Right cardiac atrium (tissue), 5 donors: ENCODE measurements at regions not wholly inside any gene's neighbourhood (a gene's known extent, or its start where the extent isn't known, plus 50 kb on each side); places are given as distances from the start of the nearest gene placed in this dataset.

ENCODE experiments used
- ATAC-seq, 2 donors: fragments of 200-7000 bp; cut with Tn5 transposase; one replicate each; pipeline versions ENCODE4 v1.8.0 to v1.9.1; 2020; ENCODE audit warnings: moderate library complexity in 2 of 2, mild to moderate bottlenecking in 1 of 2
- DNase-seq, 3 donors: peaks; one replicate each; pipeline ENCODE4 v3.0.0-alpha.2; 2020
- H3K27ac ChIP-seq: one replicate; pipeline ENCODE4 v1.5.1; 2013; ENCODE audit warnings: mild to moderate bottlenecking, low read length, control low read depth, moderate library complexity
- H3K27me3 ChIP-seq: one replicate; pipeline ENCODE4 v1.6.1; 2013; ENCODE audit not compliant: control insufficient read depth, insufficient read depth
- H3K4me1 ChIP-seq: one replicate; pipeline ENCODE4 v1.6.1; 2013; ENCODE audit warnings: low read length; ENCODE audit not compliant: control insufficient read depth, insufficient read depth
- H3K4me3 ChIP-seq: one replicate; pipeline ENCODE4 v1.5.1; 2013; ENCODE audit warnings: low read length, control low read depth
- H3K9me3 ChIP-seq: one replicate; pipeline ENCODE4 v1.6.1; 2013; ENCODE audit warnings: low read length; ENCODE audit not compliant: control insufficient read depth
- WGBS: extraction: QIAGEN DNeasy Blood & Tissue Kit; methylation state at CpG from one replicate; pipeline ENCODE4 v1.1.7; 2013; 5-methylcytosine and 5-hydroxymethylcytosine counted together
- intact Hi-C, 4 donors: fragments of 100-400 bp; cut with DNase I; formaldehyde crosslinking; loops; one replicate each; pipeline versions ENCODE4 v1.11.0 to v1.14.0; 2022 to 2023
- donor health status: healthy with polysubstance abuse.
- donor health status: DM: no; HTN: yes; CAD: no.
- donor health status: DM: no; HTN: no; CAD: no.
- donor health status: DM: no; HTN: yes; CAD: no; lungs with severe emphysema.
- donor health status: DM: yes; HTN: yes; CAD: no.

DNA sequence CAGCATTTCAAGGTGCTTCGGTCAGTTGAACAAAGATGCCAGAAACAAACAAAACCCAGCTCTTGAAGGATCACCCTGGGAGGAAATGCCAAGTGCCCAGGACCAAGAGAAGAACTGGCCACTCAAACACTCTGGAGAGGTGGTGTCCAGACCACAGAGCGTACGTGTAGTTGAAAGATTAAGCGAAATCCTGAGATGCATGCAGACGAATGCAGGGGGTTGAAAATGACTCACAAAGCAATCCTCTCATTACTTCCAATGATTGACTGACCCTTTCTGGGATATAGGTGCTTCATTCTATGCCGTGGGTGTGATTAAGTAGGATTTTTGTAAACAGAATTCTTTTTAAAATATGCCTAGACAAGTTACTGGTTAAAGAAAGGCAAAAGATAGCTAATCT is 71.5 kb upstream of the ATXN1 start:
- Histone ChIP-seq H3K27me3 (no peaks in the 10 kb centered on the region), H3K4me1 (no peaks in the 10 kb centered on the region), H3K9me3 (no peaks in the 10 kb centered on the region), H3K4me3 (no peak overlapping the region), H3K27ac (no peak overlapping the region)
- ATAC-seq: no peak
- intact Hi-C loops: no loop called here
- WGBS: 91% methylated on average over 6 of the region's 6 CpGs
- DNase-seq: no peak

- H3K27ac ChIP-seq: no peak overlapping the region
- WGBS: 80% methylated on average over 5 of the region's 5 CpGs
- no peaks in the 10 kb centered on the region for H3K27me3 ChIP-seq
- H3K4me1 ChIP-seq: no peaks in the 10 kb centered on the region
- ATAC-seq (peak in 1 of 2 donors; percentile 20), DNase-seq (no peak)
- no peak overlapping the region for H3K4me3 ChIP-seq
- intact Hi-C loops: no loop called here
- H3K9me3 ChIP-seq: no peaks in the 10 kb centered on the region
These were observed 70.8 kb upstream of the ATXN1 start for GRCh38 chr6:16832043-16832567.

DNA sequence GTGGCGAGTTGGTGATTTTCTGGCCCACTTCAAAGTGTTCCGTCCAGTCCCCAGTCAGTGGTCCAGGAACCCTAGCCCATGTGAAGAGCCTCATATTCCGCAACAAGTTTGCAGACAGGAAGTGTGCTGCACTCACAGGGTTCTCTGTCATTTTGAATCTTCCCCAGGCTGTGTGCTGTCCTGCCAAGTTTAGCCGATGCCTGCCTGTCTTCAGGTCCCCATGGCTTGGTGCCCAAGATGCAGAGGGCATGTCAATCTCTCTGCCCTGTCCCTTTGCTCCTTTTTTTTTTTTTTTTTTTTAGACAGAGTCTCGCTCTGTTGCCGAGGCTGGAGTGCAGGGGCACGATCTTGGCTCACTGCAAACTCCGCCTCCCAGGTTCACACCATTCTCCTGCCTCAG is 69.9 kb upstream of the ATXN1 start:
- no peak for ATAC-seq
- H3K4me1 ChIP-seq: no peaks in the 10 kb centered on the region
- no peaks in the 10 kb centered on the region for H3K9me3 ChIP-seq
- no peak overlapping the region for H3K27ac ChIP-seq
- 83% methylated on average over 8 of the region's 8 CpGs for WGBS
- H3K4me3 ChIP-seq: no peak overlapping the region
- no peak for DNase-seq
- H3K27me3 ChIP-seq: no peaks in the 10 kb centered on the region
- intact Hi-C loops: no loop called here

DNA sequence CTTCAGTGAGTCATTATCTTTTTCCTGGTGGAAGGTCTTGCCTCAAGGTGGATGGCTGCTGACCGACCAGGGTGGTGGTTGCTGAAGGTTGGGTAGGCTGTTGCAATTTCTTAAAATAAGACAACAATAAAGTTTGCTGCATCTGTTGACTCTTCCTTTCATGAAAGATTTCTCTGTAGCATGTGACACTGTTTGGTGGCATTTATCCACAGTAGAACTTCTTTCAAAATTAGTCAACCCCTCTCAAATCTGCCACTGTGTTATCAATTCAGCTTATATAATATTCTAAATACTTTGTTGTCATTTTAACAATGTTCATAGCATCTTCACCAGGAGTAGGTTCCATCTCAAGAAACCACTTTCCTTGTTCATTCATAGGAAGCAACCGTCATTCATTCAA is 66.8 kb upstream of the ATXN1 start:
- no peak overlapping the region for H3K4me3 ChIP-seq
- intact Hi-C loops: no loop called here
- no peak for DNase-seq
- 89% methylated on average over 2 of the region's 2 CpGs for WGBS
- ATAC-seq: no peak
- no peak overlapping the region for H3K27ac ChIP-seq
- H3K27me3 ChIP-seq: no peaks in the 10 kb centered on the region
- no peaks in the 10 kb centered on the region for H3K4me1 ChIP-seq
- H3K9me3 ChIP-seq: no peaks in the 10 kb centered on the region

GRCh38 chr6:16827627-16828026 is 66.4 kb upstream of the ATXN1 start:
- intact Hi-C loops: no loop called here
- 90% methylated on average over 2 of the region's 2 CpGs for WGBS
- H3K27me3 ChIP-seq: no peaks in the 10 kb centered on the region
- no peaks in the 10 kb centered on the region for H3K9me3 ChIP-seq
- H3K4me3 ChIP-seq: no peak overlapping the region
- no peak overlapping the region for H3K27ac ChIP-seq
- ATAC-seq (no peak), DNase-seq (no peak)
- H3K4me1 ChIP-seq: no peaks in the 10 kb centered on the region

DNA sequence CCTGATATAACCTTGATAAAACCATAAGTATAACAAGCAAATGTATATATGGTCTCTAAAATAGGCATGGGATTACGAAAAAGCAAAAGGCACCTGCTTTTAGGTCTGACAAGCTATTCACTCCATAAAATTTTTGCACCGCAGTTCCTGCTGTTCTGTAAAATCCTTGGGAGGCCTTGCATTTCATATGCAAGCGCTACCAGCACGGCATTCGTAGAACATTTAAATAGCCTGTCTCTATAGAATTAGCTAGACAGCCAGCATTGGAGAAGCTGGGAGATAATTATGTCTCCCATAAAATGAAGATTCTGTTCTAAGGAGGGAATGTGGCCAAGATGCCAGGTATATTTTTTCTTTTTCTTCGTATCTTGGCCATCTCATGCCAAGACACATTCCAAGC is 64.5 kb upstream of the ATXN1 start:
- intact Hi-C loops: no loop called here

DNA sequence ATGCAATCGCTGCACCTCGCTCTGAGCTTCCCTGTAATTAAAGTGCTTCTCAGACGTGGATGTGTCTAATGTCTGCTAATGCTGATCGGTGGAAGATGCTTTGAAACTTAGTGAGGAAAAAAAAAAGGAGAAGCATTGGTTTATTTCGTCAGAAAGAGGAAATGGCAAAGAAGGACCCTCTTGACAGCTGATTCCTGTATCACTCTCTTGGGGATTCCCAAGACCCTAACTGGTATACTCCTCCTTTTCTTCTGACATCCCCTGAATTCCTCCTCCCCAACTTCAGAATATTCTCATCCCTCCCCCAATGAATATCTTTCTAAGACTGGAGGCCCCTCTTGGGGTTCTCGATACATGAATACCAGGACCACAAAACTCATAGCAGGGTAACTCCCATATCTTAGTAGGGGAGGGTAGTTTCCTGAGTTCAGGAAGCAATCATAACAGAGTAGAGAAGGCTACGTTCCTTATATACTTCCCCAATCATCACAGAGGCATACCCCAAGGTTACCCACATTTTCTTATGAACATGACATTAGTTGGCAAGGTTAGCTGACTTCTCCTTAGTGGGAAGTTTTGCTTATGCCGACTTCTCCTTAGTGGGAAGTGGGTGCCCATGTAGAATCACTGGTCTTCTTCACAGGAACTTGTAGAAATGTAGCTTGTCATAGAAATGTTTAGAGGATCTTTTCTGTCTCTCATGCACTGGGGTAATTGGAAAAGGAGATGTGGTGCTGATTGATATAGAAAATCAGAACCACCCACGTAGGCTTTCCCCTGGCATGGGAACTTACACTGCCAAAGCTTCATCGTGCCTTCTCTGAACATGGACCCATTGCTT is 63.8 kb upstream of the ATXN1 start:
- intact Hi-C loops: no loop called here
- H3K27ac ChIP-seq: no peak overlapping the region
- no peak overlapping the region for H3K4me3 ChIP-seq
- H3K4me1 ChIP-seq: no peaks in the 10 kb centered on the region
- ATAC-seq (no peak), DNase-seq (no peak)
- WGBS: 70% methylated on average over 10 of the region's 10 CpGs
- H3K9me3 ChIP-seq: no peaks in the 10 kb centered on the region
- no peaks in the 10 kb centered on the region for H3K27me3 ChIP-seq

More for the DNA sequence above, 64.5 kb upstream of the ATXN1 start:
- Histone ChIP-seq H3K9me3 (no peaks in the 10 kb centered on the region), H3K27ac (no peak overlapping the region), H3K4me3 (no peak overlapping the region), H3K27me3 (no peaks in the 10 kb centered on the region), H3K4me1 (no peaks in the 10 kb centered on the region)
- ATAC-seq (no peak), DNase-seq (no peak)
- WGBS: 91% methylated on average over 6 of the region's 6 CpGs

DNA sequence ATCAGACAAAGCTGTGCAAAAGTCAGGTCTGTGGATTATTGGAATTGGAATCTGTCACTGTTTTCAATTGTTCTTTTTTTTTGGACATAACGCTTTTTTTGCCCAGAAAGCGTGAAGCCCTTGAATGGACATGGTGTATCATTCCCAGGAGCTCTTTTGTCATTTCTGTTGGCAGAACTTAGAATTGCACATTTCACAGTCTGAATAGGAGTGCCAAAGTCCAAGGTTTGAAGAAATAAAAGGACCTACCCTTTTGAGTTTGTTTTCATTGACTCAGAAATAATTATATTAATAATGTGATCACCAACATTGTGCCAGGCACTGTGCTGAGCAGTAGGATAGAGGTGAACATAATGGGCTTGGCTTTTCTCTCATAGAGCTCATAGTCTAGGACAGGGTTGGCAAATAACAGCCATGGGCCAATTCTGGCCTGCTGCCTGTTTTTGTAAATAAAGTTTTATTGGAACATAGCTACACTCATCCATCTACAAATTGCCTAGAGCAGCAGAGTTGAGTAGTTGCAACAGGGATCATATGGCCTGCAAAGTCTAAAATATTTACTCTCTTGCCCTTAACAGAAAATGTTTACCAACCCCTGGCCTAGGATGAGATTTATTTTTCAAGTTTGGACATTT is 62.6 kb upstream of the ATXN1 start:
- H3K27me3 ChIP-seq: no peaks in the 10 kb centered on the region
- H3K9me3 ChIP-seq: no peaks in the 10 kb centered on the region
- ATAC-seq: no peak
- WGBS: 94% methylated on average over 2 of the region's 2 CpGs
- H3K27ac ChIP-seq: no peak overlapping the region
- intact Hi-C loops: no loop called here
- no peak overlapping the region for H3K4me3 ChIP-seq
- no peaks in the 10 kb centered on the region for H3K4me1 ChIP-seq
- no peak for DNase-seq

DNA sequence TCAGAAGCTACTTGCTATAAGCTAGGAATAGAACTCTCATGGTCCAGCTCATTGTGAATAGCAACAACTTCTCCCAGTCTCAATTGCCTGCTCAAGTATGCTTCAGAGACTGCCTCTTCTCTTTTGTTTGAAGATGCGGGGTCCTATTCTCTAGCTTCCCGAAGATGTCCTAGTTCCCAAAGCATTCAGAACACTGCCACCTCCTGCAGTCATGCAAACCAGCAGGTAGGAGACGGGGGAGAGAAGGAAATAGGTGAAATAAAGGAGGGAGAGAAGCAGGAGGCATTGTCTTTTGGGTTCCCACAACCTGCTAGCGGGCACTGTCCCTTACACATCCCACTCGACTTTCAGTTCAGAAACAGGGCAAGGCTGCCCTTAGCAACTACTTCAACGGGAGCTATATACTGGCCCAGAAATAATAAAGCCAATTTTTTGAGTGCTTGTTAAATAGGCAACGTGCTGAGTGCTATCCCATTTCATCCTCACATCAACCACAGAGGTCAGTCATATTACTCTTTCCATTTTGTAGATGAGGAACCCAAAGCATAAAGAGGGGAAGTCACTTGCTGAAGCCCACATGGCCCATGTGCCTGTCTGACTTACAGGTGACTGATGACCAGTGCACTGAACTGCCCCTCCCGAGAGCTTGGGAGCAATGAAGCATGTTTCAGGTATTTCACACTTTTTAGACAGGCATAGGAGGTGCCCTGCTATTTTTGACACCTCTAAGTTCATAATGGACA is 61.9 kb upstream of the ATXN1 start:
- 80% methylated on average over 8 of the region's 8 CpGs for WGBS
- DNase-seq: no peak

GRCh38 chr6:16822529-16822928 is 61.3 kb upstream of the ATXN1 start:
- Histone ChIP-seq H3K27ac (no peak overlapping the region), H3K4me1 (no peaks in the 10 kb centered on the region), H3K9me3 (no peaks in the 10 kb centered on the region), H3K4me3 (no peak overlapping the region), H3K27me3 (no peaks in the 10 kb centered on the region)
- ATAC-seq (no peak), DNase-seq (no peak)
- intact Hi-C loops: no loop called here
- WGBS: 89% methylated on average over 2 of the region's 2 CpGs

More for the DNA sequence above, 61.9 kb upstream of the ATXN1 start:
- ATAC-seq: no peak
- no peaks in the 10 kb centered on the region for H3K9me3 ChIP-seq
- no peaks in the 10 kb centered on the region for H3K4me1 ChIP-seq
- H3K4me3 ChIP-seq: no peak overlapping the region
- no peak overlapping the region for H3K27ac ChIP-seq
- no peaks in the 10 kb centered on the region for H3K27me3 ChIP-seq
- intact Hi-C loops: no loop called here

GRCh38 chr6:16821834-16822264 is 60.6 kb upstream of the ATXN1 start:
- intact Hi-C loops: no loop called here
- DNase-seq (no peak), ATAC-seq (no peak)
- H3K27ac ChIP-seq: no peak overlapping the region
- H3K27me3 ChIP-seq: no peaks in the 10 kb centered on the region
- 81% methylated on average over 5 of the region's 5 CpGs for WGBS
- H3K9me3 ChIP-seq: no peaks in the 10 kb centered on the region
- no peaks in the 10 kb centered on the region for H3K4me1 ChIP-seq
- no peak overlapping the region for H3K4me3 ChIP-seq
